SK-N-SH (cell line): ENCODE measurements at regions not wholly inside any gene's neighbourhood (a gene's known extent, or its start where the extent isn't known, plus 50 kb on each side); places are given as distances from the start of the nearest gene placed in this dataset.

Experiments used
- CTCF ChIA-PET: fragments of 300-600, 350-600 bp; formaldehyde crosslinking; extraction: SDS; loops from one replicate; lab custom pipeline; 2021; lab: Yijun Ruan, JAX
- POLR2A ChIA-PET: fragments of 350-600 bp; sonication (Branson Sonifier 250); formaldehyde crosslinking; extraction: SDS; loops from one replicate; lab custom pipeline; 2020; ENCODE audit warnings: antibody characterized with exemption, inconsistent platforms; lab: Yijun Ruan, JAX
- DNase-seq: peaks from one replicate; pipeline ENCODE4 v3.0.0; 2012
- H2AFZ ChIP-seq: fragments of 200-600 bp; sonication (generic); 2 replicates; pipeline ENCODE4 v1.8.1; 2016; ENCODE audit warnings: antibody characterized with exemption, mild to moderate bottlenecking, low read depth
- H3F3A ChIP-seq: fragments of 200-600 bp; sonication (generic); replicated peaks from 2 replicates; pipeline ENCODE3; 2016; ENCODE audit warnings: antibody characterized with exemption, mild to moderate bottlenecking; ENCODE audit not compliant: insufficient read depth
- H3K27ac ChIP-seq, 2 experiments: fragments of 200-500 bp in 1 of 2; fragments of 200-600 bp in 1 of 2; sonication (Bioruptor generic) in 1 of 2; sonication (generic), shearing (Covaris generic) in 1 of 2; 2 replicates each; pipeline versions ENCODE4 v1.5.1 to v1.6.1; 2014 to 2016; ENCODE audit warnings: low read depth in 2 of 2, inconsistent platforms in 1 of 2, low read length in 1 of 2, mild to moderate bottlenecking in 1 of 2, mixed read lengths in 1 of 2
- H3K27me3 ChIP-seq: fragments of 200-600 bp; sonication (generic), shearing (Covaris generic); 2 replicates; pipeline ENCODE4 v1.6.1; 2016; ENCODE audit warnings: mixed run types; ENCODE audit not compliant: insufficient read depth
- H3K36me3 ChIP-seq, 2 experiments: fragments of 200-500 bp in 1 of 2; fragments of 200-600 bp in 1 of 2; sonication (Bioruptor generic) in 1 of 2; sonication (generic) in 1 of 2; replicated peaks in 1 of 2; 2 replicates each; pipeline versions ENCODE3 to v1.5.1; 2014 to 2016; ENCODE audit warnings: low read length in 1 of 2, mild to moderate bottlenecking in 1 of 2; ENCODE audit not compliant: insufficient read depth in 2 of 2, control insufficient read depth in 1 of 2
- H3K4me1 ChIP-seq, 2 experiments: fragments of 200-500 bp in 1 of 2; fragments of 200-600 bp in 1 of 2; sonication (Bioruptor generic) in 1 of 2; sonication (generic), shearing (Covaris generic) in 1 of 2; 2 replicates each; pipeline versions ENCODE4 v1.5.1 to v1.6.1; 2014 to 2016; ENCODE audit warnings: low read depth in 1 of 2, low read length in 1 of 2, mixed run types in 1 of 2; ENCODE audit not compliant: insufficient read depth in 2 of 2, control insufficient read depth in 1 of 2
- H3K4me2 ChIP-seq: fragments of 200-600 bp; sonication (generic), shearing (Covaris generic); 2 replicates; pipeline ENCODE4 v1.6.1; 2017; ENCODE audit warnings: mixed run types
- H3K4me3 ChIP-seq, 2 experiments: fragments of 200-500 bp in 1 of 2; fragments of 200-600 bp in 1 of 2; sonication (Bioruptor generic) in 1 of 2; sonication (generic), shearing (Covaris generic) in 1 of 2; 2 replicates each; pipeline versions ENCODE4 v1.5.1 to v1.8.1; 2014 to 2016; ENCODE audit warnings: low read depth in 2 of 2, inconsistent platforms in 1 of 2, low read length in 1 of 2, mild to moderate bottlenecking in 1 of 2, mixed read lengths in 1 of 2, moderate library complexity in 1 of 2
- H3K79me2 ChIP-seq: fragments of 200-600 bp; sonication (generic); 2 replicates; pipeline ENCODE4 v1.8.1; 2017; ENCODE audit warnings: mild to moderate bottlenecking; ENCODE audit not compliant: insufficient read depth
- H3K9ac ChIP-seq: fragments of 200-600 bp; sonication (generic); 2 replicates; pipeline ENCODE4 v1.6.1; 2017; ENCODE audit warnings: mixed run types
- H3K9me2 ChIP-seq: fragments of 200-600 bp; sonication (generic); 2 replicates; pipeline ENCODE4 v1.6.1; 2017; ENCODE audit warnings: mixed run types
- H3K9me3 ChIP-seq: fragments of 200-600 bp; sonication (generic); 2 replicates; pipeline ENCODE4 v1.6.1; 2017; ENCODE audit warnings: mixed run types, mild to moderate bottlenecking, moderate library complexity
- H4K20me1 ChIP-seq: fragments of 200-600 bp; sonication (generic); 2 replicates; pipeline ENCODE4 v1.6.1; 2017; ENCODE audit warnings: mild to moderate bottlenecking, mixed run types; ENCODE audit not compliant: insufficient read depth
- CHD2 ChIP-seq: fragments of 150-350 bp; IDR thresholded peaks from 2 replicates; pipeline ENCODE4 v1.6.1; 2018; ENCODE audit warnings: low read length; ENCODE audit not compliant: partially characterized antibody
- ELF1 ChIP-seq: IDR thresholded peaks from 2 replicates; pipeline ENCODE4 v1.4.0; 2012
- EP300 ChIP-seq, 2 experiments: IDR thresholded peaks; 2 replicates each; pipeline versions ENCODE4 v1.4.0 to v1.6.1; 2012; ENCODE audit warnings: borderline replicate concordance in 1 of 2, low read depth in 1 of 2, low read length in 1 of 2
- EZH2phosphoT487 ChIP-seq: fragments of 200-600 bp; sonication (generic); IDR thresholded peaks from 2 replicates; pipeline ENCODE4 v1.6.1; 2017; ENCODE audit warnings: low read depth, mixed run types, mild to moderate bottlenecking, antibody characterized with exemption, moderate library complexity, borderline replicate concordance
- FOXJ3 ChIP-seq: sonication (generic); formaldehyde crosslinking; IDR thresholded peaks from 2 replicates; pipeline ENCODE4 v1.5.1; 2020; ENCODE audit warnings: mild to moderate bottlenecking, missing genetic modification reagents
- GATA2 ChIP-seq: sonication (generic); formaldehyde crosslinking; IDR thresholded peaks from 2 replicates; pipeline ENCODE4 v1.5.0; 2020; ENCODE audit warnings: mild to moderate bottlenecking, missing genetic modification reagents
- JUND ChIP-seq: IDR thresholded peaks from 2 replicates; pipeline ENCODE4 v1.4.0; 2012
- NFIC ChIP-seq: IDR thresholded peaks from 2 replicates; pipeline ENCODE4 v1.4.0; 2012; ENCODE audit warnings: borderline replicate concordance
- NRF1 ChIP-seq: IDR thresholded peaks from 2 replicates; pipeline ENCODE4 v1.6.1; 2012; ENCODE audit warnings: low read depth, mild to moderate bottlenecking, low read length
- RAD21 ChIP-seq: IDR thresholded peaks from 2 replicates; pipeline ENCODE4 v1.6.1; 2012; ENCODE audit warnings: mild to moderate bottlenecking, low read length
- RXRA ChIP-seq: IDR thresholded peaks from 2 replicates; pipeline ENCODE4 v1.4.0; 2012; ENCODE audit warnings: low read depth, mild to moderate bottlenecking, borderline replicate concordance
- SIN3A ChIP-seq: IDR thresholded peaks from 2 replicates; pipeline ENCODE4 v1.6.1; 2012; ENCODE audit warnings: low read depth, mild to moderate bottlenecking, low read length, moderate library complexity, borderline replicate concordance
- TCF12 ChIP-seq: IDR thresholded peaks from 2 replicates; pipeline ENCODE4 v1.4.0; 2012
- TEAD4 ChIP-seq: IDR thresholded peaks from 2 replicates; pipeline ENCODE4 v1.4.0; 2012; ENCODE audit warnings: mild to moderate bottlenecking, borderline replicate concordance; ENCODE audit not compliant: insufficient read depth
- YY1 ChIP-seq: IDR thresholded peaks from 2 replicates; pipeline ENCODE4 v1.4.0; 2012; ENCODE audit warnings: low read depth, mild to moderate bottlenecking
- WGBS: methylation state at CpG from one replicate; pipeline ENCODE4 v1.1.6; 2017; ENCODE audit warnings: low lambda C conversion rate; 5-methylcytosine and 5-hydroxymethylcytosine counted together
- TF ChIP-seq, protein P1 (sequence below): IDR thresholded peaks from 2 replicates; pipeline ENCODE4 v1.6.1; 2012; ENCODE audit warnings: mild to moderate bottlenecking, low read depth, low read length, moderate library complexity
- TF ChIP-seq, protein P2 (sequence below): fragments of 150-350 bp; IDR thresholded peaks from 2 replicates; pipeline ENCODE4 v1.6.1; 2017; ENCODE audit warnings: antibody characterized with exemption, low read length, low read depth, borderline replicate concordance
- TF ChIP-seq, protein P3 (sequence below): IDR thresholded peaks from 2 replicates; pipeline ENCODE4 v1.4.0; 2012; ENCODE audit warnings: low read depth, borderline replicate concordance
- TF ChIP-seq, protein P4 (sequence below): IDR thresholded peaks from 2 replicates; pipeline ENCODE4 v1.4.0; 2012; ENCODE audit warnings: low read depth, borderline replicate concordance
- TF ChIP-seq, protein P5 (sequence below): IDR thresholded peaks from 2 replicates; pipeline ENCODE4 v1.4.0; 2012; ENCODE audit warnings: low read depth

DNA sequence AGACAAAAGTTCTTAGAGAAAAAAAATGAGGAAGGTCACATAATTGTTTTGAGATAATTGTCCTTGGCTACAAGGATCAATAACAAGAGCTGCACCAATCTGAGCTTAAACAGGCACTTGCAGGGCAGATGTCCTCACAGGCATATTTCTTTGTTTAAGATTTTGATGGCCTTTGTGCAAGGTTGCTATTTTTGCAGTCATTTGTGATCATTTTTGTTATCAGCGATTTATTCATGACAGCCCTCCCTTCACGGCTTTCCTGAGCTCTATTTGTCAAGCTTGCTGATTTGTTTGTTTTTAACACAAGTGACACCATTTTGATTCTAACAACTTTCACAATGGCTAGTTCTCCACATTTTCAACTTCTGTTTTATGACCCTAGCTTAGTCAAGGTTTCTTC, 418.6 kb upstream of the REG3G start:
- Histone ChIP-seq H3K36me3 (no peaks in the 10 kb centered on the region), H3K9me2 (no peaks in the 10 kb centered on the region), H3F3A (no peaks in the 10 kb centered on the region), H2AFZ (no peak overlapping the region), H4K20me1 (no peaks in the 10 kb centered on the region), H3K9me3 (no peaks in the 10 kb centered on the region), H3K27ac (no peak overlapping the region), H3K4me3 (no peak overlapping the region), H3K4me2 (no peak overlapping the region), H3K4me1 (no peaks in the 10 kb centered on the region), H3K27me3 (no peaks in the 10 kb centered on the region), H3K9ac (no peak overlapping the region), H3K79me2 (no peaks in the 10 kb centered on the region)
- CTCF ChIA-PET, result no interaction called here
- 47% methylated on average over 2 of the region's 2 CpGs for WGBS
- no peak for DNase-seq
- POLR2A ChIA-PET, result no interaction called here
- TF ChIP-seq RXRA (no peak), TCF12 (no peak)
- TF ChIP-seq, protein P1, sequence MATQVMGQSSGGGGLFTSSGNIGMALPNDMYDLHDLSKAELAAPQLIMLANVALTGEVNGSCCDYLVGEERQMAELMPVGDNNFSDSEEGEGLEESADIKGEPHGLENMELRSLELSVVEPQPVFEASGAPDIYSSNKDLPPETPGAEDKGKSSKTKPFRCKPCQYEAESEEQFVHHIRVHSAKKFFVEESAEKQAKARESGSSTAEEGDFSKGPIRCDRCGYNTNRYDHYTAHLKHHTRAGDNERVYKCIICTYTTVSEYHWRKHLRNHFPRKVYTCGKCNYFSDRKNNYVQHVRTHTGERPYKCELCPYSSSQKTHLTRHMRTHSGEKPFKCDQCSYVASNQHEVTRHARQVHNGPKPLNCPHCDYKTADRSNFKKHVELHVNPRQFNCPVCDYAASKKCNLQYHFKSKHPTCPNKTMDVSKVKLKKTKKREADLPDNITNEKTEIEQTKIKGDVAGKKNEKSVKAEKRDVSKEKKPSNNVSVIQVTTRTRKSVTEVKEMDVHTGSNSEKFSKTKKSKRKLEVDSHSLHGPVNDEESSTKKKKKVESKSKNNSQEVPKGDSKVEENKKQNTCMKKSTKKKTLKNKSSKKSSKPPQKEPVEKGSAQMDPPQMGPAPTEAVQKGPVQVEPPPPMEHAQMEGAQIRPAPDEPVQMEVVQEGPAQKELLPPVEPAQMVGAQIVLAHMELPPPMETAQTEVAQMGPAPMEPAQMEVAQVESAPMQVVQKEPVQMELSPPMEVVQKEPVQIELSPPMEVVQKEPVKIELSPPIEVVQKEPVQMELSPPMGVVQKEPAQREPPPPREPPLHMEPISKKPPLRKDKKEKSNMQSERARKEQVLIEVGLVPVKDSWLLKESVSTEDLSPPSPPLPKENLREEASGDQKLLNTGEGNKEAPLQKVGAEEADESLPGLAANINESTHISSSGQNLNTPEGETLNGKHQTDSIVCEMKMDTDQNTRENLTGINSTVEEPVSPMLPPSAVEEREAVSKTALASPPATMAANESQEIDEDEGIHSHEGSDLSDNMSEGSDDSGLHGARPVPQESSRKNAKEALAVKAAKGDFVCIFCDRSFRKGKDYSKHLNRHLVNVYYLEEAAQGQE, result no peak

DNA sequence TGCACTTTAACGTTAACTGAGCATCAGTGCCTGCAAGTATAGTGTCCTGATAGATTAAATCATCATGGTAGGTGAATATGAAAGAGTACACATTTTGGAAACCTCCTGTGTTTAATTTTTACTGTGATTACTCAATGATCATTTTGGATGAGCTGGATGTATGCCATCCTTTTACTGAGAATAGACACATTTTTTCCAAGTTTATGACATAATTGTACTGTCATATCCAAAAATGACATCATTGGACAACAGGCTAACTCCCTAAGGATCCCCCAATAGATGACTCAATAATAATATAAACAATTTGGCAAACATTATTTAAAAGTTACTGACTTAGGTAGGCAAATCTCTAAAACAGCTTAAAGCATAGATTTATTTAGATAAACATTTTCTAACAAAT, 410.8 kb upstream of the REG3G start:
- H3K36me3 ChIP-seq, result no peaks in the 10 kb centered on the region
- POLR2A ChIA-PET, result no interaction called here
- 38% methylated on average over 1 of the region's 1 CpG for WGBS
- TF ChIP-seq, protein P2, sequence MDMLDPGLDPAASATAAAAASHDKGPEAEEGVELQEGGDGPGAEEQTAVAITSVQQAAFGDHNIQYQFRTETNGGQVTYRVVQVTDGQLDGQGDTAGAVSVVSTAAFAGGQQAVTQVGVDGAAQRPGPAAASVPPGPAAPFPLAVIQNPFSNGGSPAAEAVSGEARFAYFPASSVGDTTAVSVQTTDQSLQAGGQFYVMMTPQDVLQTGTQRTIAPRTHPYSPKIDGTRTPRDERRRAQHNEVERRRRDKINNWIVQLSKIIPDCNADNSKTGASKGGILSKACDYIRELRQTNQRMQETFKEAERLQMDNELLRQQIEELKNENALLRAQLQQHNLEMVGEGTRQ, result no peak
- TF ChIP-seq TEAD4 (no peak), TCF12 (no peak), RXRA (no peak), FOXJ3 (CRISPR knock-in tag) (no peak), CHD2 (no peak), ELF1 (no peak), NFIC (no peak), SIN3A (no peak), EP300 (IDR thresholded peaks at IDR 0.05; ENCODE audit: borderline replicate concordance in 1 of 2, low read depth in 1 of 2, low read length in 1 of 2) (no peak), YY1 (no peak), EZH2phosphoT487 (no peak), GATA2 (CRISPR knock-in tag) (no peak), JUND (no peak), NRF1 (no peak), RAD21 (no peak)
- TF ChIP-seq, protein P3, sequence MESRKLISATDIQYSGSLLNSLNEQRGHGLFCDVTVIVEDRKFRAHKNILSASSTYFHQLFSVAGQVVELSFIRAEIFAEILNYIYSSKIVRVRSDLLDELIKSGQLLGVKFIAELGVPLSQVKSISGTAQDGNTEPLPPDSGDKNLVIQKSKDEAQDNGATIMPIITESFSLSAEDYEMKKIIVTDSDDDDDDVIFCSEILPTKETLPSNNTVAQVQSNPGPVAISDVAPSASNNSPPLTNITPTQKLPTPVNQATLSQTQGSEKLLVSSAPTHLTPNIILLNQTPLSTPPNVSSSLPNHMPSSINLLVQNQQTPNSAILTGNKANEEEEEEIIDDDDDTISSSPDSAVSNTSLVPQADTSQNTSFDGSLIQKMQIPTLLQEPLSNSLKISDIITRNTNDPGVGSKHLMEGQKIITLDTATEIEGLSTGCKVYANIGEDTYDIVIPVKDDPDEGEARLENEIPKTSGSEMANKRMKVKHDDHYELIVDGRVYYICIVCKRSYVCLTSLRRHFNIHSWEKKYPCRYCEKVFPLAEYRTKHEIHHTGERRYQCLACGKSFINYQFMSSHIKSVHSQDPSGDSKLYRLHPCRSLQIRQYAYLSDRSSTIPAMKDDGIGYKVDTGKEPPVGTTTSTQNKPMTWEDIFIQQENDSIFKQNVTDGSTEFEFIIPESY, result no peak
- TF ChIP-seq, protein P4, sequence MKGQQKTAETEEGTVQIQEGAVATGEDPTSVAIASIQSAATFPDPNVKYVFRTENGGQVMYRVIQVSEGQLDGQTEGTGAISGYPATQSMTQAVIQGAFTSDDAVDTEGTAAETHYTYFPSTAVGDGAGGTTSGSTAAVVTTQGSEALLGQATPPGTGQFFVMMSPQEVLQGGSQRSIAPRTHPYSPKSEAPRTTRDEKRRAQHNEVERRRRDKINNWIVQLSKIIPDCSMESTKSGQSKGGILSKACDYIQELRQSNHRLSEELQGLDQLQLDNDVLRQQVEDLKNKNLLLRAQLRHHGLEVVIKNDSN, result no peak
- TF ChIP-seq, protein P5, sequence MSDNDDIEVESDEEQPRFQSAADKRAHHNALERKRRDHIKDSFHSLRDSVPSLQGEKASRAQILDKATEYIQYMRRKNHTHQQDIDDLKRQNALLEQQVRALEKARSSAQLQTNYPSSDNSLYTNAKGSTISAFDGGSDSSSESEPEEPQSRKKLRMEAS, result no peak

More for the DNA sequence above, 410.8 kb upstream of the REG3G start:
- CTCF ChIA-PET, result no interaction called here
- no peaks in the 10 kb centered on the region for H3K9me3 ChIP-seq
- no peaks in the 10 kb centered on the region for H3K9me2 ChIP-seq
- H3K9ac ChIP-seq, result no peak overlapping the region
- H3F3A ChIP-seq, result no peaks in the 10 kb centered on the region
- no peaks in the 10 kb centered on the region for H3K79me2 ChIP-seq
- H4K20me1 ChIP-seq, result no peaks in the 10 kb centered on the region
- H3K27ac ChIP-seq, result no peak overlapping the region
- no peak for DNase-seq
- H3K4me3 ChIP-seq, result no peak overlapping the region
- no peaks in the 10 kb centered on the region for H3K27me3 ChIP-seq
- no peaks in the 10 kb centered on the region for H3K4me1 ChIP-seq
- no peak overlapping the region for H2AFZ ChIP-seq
- H3K4me2 ChIP-seq, result no peak overlapping the region
